H1 (cell line): ENCODE measurements at regions not wholly inside any gene's neighbourhood (a gene's known extent, or its start where the extent isn't known, plus 50 kb on each side); places are given as distances from the start of the nearest gene placed in this dataset.
A peak's percentile ranks its signal among the peaks of the same experiment; 100 is the strongest.

ENCODE experiments used
- CTCF ChIA-PET: fragments of 300-600 bp; sonication (Branson Sonifier 250); formaldehyde crosslinking; loops from one replicate; lab custom pipeline; 2021; ENCODE audit not compliant: partially characterized antibody; lab: Charles Lee
- POLR2A ChIA-PET: fragments of 300-600 bp; sonication (Branson Sonifier 250); formaldehyde crosslinking; loops from one replicate; lab custom pipeline; 2021; ENCODE audit warnings: inconsistent platforms; ENCODE audit not compliant: partially characterized antibody; lab: Charles Lee
- DNase-seq, 2 experiments: peaks; one replicate each; pipeline versions ENCODE4 v3.0.0 to v3.0.0-alpha.2; 2010 to 2022; ENCODE audit warnings: low spot score in 2 of 2, low read depth in 1 of 2, mixed read lengths in 1 of 2
- FAIRE-seq: peaks from 2 replicates; lab custom pipeline; 2011; peaks lifted over from hg19 to GRCh38; lab: Jason Lieb, UNC
- H2AFZ ChIP-seq: 2 replicates; pipeline ENCODE4 v1.8.1; 2012; ENCODE audit warnings: low read length, inconsistent platforms
- H2AK5ac ChIP-seq: 2 replicates; pipeline ENCODE4 v1.6.1; 2013; ENCODE audit warnings: low read depth, low read length
- H2BK120ac ChIP-seq: replicated peaks from 2 replicates; pipeline ENCODE3; 2013; ENCODE audit warnings: low read depth, low read length, inconsistent platforms
- H2BK12ac ChIP-seq: 2 replicates; pipeline ENCODE4 v1.6.1; 2013; ENCODE audit warnings: low read depth, low read length
- H2BK15ac ChIP-seq: 2 replicates; pipeline ENCODE4 v1.6.1; 2013; ENCODE audit warnings: low read length
- H2BK20ac ChIP-seq: 2 replicates; pipeline ENCODE4 v1.6.1; 2013; ENCODE audit warnings: low read length
- H2BK5ac ChIP-seq: 2 replicates; pipeline ENCODE4 v1.6.1; 2013; ENCODE audit warnings: low read depth, low read length
- H3K14ac ChIP-seq: 2 replicates; pipeline ENCODE4 v1.6.1; 2013; ENCODE audit warnings: inconsistent platforms; ENCODE audit not compliant: insufficient read length
- H3K18ac ChIP-seq: 2 replicates; pipeline ENCODE4 v1.6.1; 2013; ENCODE audit warnings: low read length; ENCODE audit errors: extremely low read depth
- H3K23ac ChIP-seq: 2 replicates; pipeline ENCODE4 v1.6.1; 2013; ENCODE audit warnings: inconsistent platforms; ENCODE audit not compliant: insufficient read length
- H3K23me2 ChIP-seq: 2 replicates; pipeline ENCODE4 v1.6.1; 2013; ENCODE audit warnings: low read depth, low read length
- H3K27ac ChIP-seq: 2 replicates; pipeline ENCODE4 v1.6.1; 2011; ENCODE audit warnings: low read depth, low read length, inconsistent platforms
- H3K27me3 ChIP-seq, 4 experiments: replicated peaks in 1 of 4; 1 replicate in 1 of 4; 2 replicates in 3 of 4; pipeline versions ENCODE4 v1.6.1 to v1.8.1; 2011 to 2013; ENCODE audit warnings: low read length in 3 of 4, mild to moderate bottlenecking in 3 of 4, inconsistent platforms in 2 of 4, mixed read lengths in 2 of 4, moderate library complexity in 1 of 4; ENCODE audit not compliant: control insufficient read depth in 3 of 4, insufficient read depth in 3 of 4; ENCODE audit errors: extremely low read depth in 1 of 4
- H3K36me3 ChIP-seq, 4 experiments: 2 replicates each; pipeline versions ENCODE4 v1.6.1 to v1.8.1; 2011 to 2013; ENCODE audit warnings: mild to moderate bottlenecking in 4 of 4, low read length in 3 of 4, moderate library complexity in 2 of 4, control low read depth in 1 of 4, inconsistent platforms in 1 of 4; ENCODE audit not compliant: insufficient read depth in 4 of 4, control insufficient read depth in 2 of 4
- H3K4ac ChIP-seq: replicated peaks from 2 replicates; pipeline ENCODE3; 2013; ENCODE audit warnings: low read length, low read depth, mixed read lengths, inconsistent platforms; ENCODE audit not compliant: insufficient read length
- H3K4me1 ChIP-seq, 4 experiments: replicated peaks in 1 of 4; 1 replicate in 1 of 4; 2 replicates in 3 of 4; pipeline versions ENCODE4 v1.6.1 to v1.8.1; 2011 to 2013; ENCODE audit warnings: low read length in 3 of 4, inconsistent platforms in 2 of 4, mixed read lengths in 1 of 4; ENCODE audit not compliant: insufficient read depth in 4 of 4, control insufficient read depth in 3 of 4
- H3K4me2 ChIP-seq, 2 experiments: 2 replicates each; pipeline versions ENCODE4 v1.6.1 to v1.8.1; 2011 to 2013; ENCODE audit warnings: low read depth in 2 of 2, low read length in 2 of 2, control low read depth in 1 of 2, inconsistent platforms in 1 of 2, mild to moderate bottlenecking in 1 of 2; ENCODE audit not compliant: insufficient read depth in 1 of 2
- H3K4me3 ChIP-seq, 4 experiments: fragments of 200-600, 300-600 bp in 1 of 4; sonication (generic), shearing (Covaris generic), sonication (Bioruptor Twin) in 1 of 4; 2 replicates each; pipeline versions ENCODE4 v1.5.1 to v1.8.1; 2011 to 2016; ENCODE audit warnings: low read length in 4 of 4, low read depth in 3 of 4, control low read depth in 2 of 4, inconsistent platforms in 2 of 4, mild to moderate bottlenecking in 2 of 4, mixed read lengths in 1 of 4, moderate library complexity in 1 of 4; ENCODE audit not compliant: insufficient read depth in 2 of 4; ENCODE audit errors: extremely low read depth in 1 of 4
- H3K56ac ChIP-seq: replicated peaks from 2 replicates; pipeline ENCODE3; 2013; ENCODE audit warnings: low read depth, mild to moderate bottlenecking, mixed read lengths, low read length, inconsistent platforms; ENCODE audit not compliant: insufficient read length
- H3K79me1 ChIP-seq: 2 replicates; pipeline ENCODE4 v1.6.1; 2013; ENCODE audit warnings: low read depth, low read length, control low read depth
- H3K79me2 ChIP-seq, 2 experiments: 2 replicates each; pipeline versions ENCODE4 v1.6.1 to v1.8.1; 2012 to 2013; ENCODE audit warnings: low read length in 2 of 2, mild to moderate bottlenecking in 2 of 2, inconsistent platforms in 1 of 2; ENCODE audit not compliant: insufficient read depth in 2 of 2, control insufficient read depth in 1 of 2
- H3K9ac ChIP-seq, 4 experiments: replicated peaks in 1 of 4; 1 replicate in 1 of 4; 2 replicates in 3 of 4; pipeline versions ENCODE4 v1.6.1 to v1.8.1; 2011 to 2013; ENCODE audit warnings: low read depth in 3 of 4, low read length in 3 of 4, control low read depth in 2 of 4, mild to moderate bottlenecking in 2 of 4, moderate library complexity in 2 of 4, inconsistent platforms in 1 of 4; ENCODE audit errors: extremely low read depth in 1 of 4
- H3K9me3 ChIP-seq, 2 experiments: 2 replicates each; pipeline versions ENCODE4 v1.6.1 to v1.8.1; 2012 to 2013; ENCODE audit warnings: mild to moderate bottlenecking in 2 of 2, moderate library complexity in 2 of 2, control low read depth in 1 of 2, inconsistent platforms in 1 of 2, low read depth in 1 of 2, low read length in 1 of 2, mixed read lengths in 1 of 2; ENCODE audit not compliant: insufficient read depth in 2 of 2
- H4K20me1 ChIP-seq, 2 experiments: replicated peaks in 1 of 2; 2 replicates each; pipeline versions ENCODE3 to v1.8.1; 2011 to 2013; ENCODE audit warnings: inconsistent platforms in 2 of 2, low read length in 2 of 2, mild to moderate bottlenecking in 1 of 2; ENCODE audit not compliant: insufficient read depth in 2 of 2, control insufficient read depth in 1 of 2
- H4K5ac ChIP-seq: 2 replicates; pipeline ENCODE4 v1.6.1; 2013; ENCODE audit warnings: low read length, low read depth, mixed read lengths, inconsistent platforms; ENCODE audit not compliant: insufficient read length
- H4K8ac ChIP-seq: 2 replicates; pipeline ENCODE4 v1.8.0; 2013; ENCODE audit warnings: mild to moderate bottlenecking, moderate library complexity, low read length, inconsistent platforms; ENCODE audit not compliant: insufficient read depth; ENCODE audit errors: extremely low read depth
- H4K91ac ChIP-seq: replicated peaks from 2 replicates; pipeline ENCODE3; 2013; ENCODE audit warnings: low read length, mixed read lengths, inconsistent platforms; ENCODE audit not compliant: insufficient read length
- ATF2 ChIP-seq: IDR thresholded peaks from 2 replicates; pipeline ENCODE4 v1.6.1; 2012; ENCODE audit warnings: low read length, inconsistent platforms
- CEBPB ChIP-seq: IDR thresholded peaks from 2 replicates; pipeline ENCODE4 v1.6.1; 2012; ENCODE audit warnings: low read depth, low read length
- EP300 ChIP-seq, 2 experiments: IDR thresholded peaks; 1 replicate in 1 of 2; 2 replicates in 1 of 2; pipeline ENCODE4 v1.6.1; 2011 to 2012; ENCODE audit warnings: low read depth in 2 of 2, low read length in 2 of 2, mild to moderate bottlenecking in 2 of 2, borderline replicate concordance in 1 of 2, inconsistent platforms in 1 of 2, moderate library complexity in 1 of 2
- HDAC2 ChIP-seq, 2 experiments: fragments of 300-600 bp in 1 of 2; sonication (generic) in 1 of 2; IDR thresholded peaks; 2 replicates each; pipeline ENCODE4 v1.6.1; 2011 to 2012; ENCODE audit warnings: low read depth in 2 of 2, low read length in 2 of 2, mild to moderate bottlenecking in 2 of 2, moderate library complexity in 2 of 2, borderline replicate concordance in 1 of 2, inconsistent platforms in 1 of 2
- NANOG ChIP-seq: IDR thresholded peaks from 2 replicates; pipeline ENCODE4 v1.6.1; 2011; ENCODE audit warnings: low read length, low read depth, mild to moderate bottlenecking, inconsistent platforms; ENCODE audit not compliant: insufficient read depth, poor library complexity, severe bottlenecking
- SP4 ChIP-seq: IDR thresholded peaks from 2 replicates; pipeline ENCODE4 v1.6.1; 2012; ENCODE audit warnings: low read length, inconsistent platforms
- TAF7 ChIP-seq: optimal IDR thresholded peaks from 2 replicates; pipeline ENCODE3; 2011; ENCODE audit warnings: low read depth, mild to moderate bottlenecking, inconsistent platforms, low read length, moderate library complexity, borderline replicate concordance
- TCF12 ChIP-seq: IDR thresholded peaks from 2 replicates; pipeline ENCODE4 v1.6.1; 2011; ENCODE audit warnings: low read depth, mild to moderate bottlenecking, low read length
- TEAD4 ChIP-seq: IDR thresholded peaks from 2 replicates; pipeline ENCODE4 v1.6.1; 2012; ENCODE audit warnings: low read depth, low read length, inconsistent platforms, mixed read lengths
- WGBS, 2 experiments: shearing (Covaris generic) in 1 of 2; methylation state at CpG; one replicate each; pipeline versions ENCODE4 v1.1.6 to v1.1.7; 2013 to 2015; ENCODE audit warnings: low lambda C conversion rate in 2 of 2, mixed read lengths in 2 of 2, inconsistent platforms in 1 of 2, low coverage in 1 of 2, missing lambda C conversion rate in 1 of 2; ENCODE audit not compliant: insufficient replicate concordance in 2 of 2, insufficient coverage in 1 of 2, insufficient read length in 1 of 2; ENCODE audit errors: extremely low coverage in 1 of 2, missing lambda C conversion rate in 1 of 2; 5-methylcytosine and 5-hydroxymethylcytosine counted together

GRCh38 chr5:68922172-68922987 lies 171.4 kb upstream of the SLC30A5 start:
- Histone ChIP-seq H3K18ac (peak overlapping the region; percentile 95), H3K4me2 (peak overlapping the region; percentile 32 to 38; a peak in 2 of 4 replicates), H3K27ac (peak overlapping the region; percentile 73; the same call in 1 of the 2 replicates), H3K14ac (no peak overlapping the region), H3K36me3 (peaks cover 0 to 22% (median 9%) of the 10 kb centered on the region in 4 experiments; a peak in 3 of 8 replicates), H3K4ac (no peak overlapping the region), H2AK5ac (no peak overlapping the region), H4K8ac (no peak overlapping the region), H2BK12ac (no peak overlapping the region), H3K9ac (no peak overlapping the region), H3K9me3 (peaks cover 26 to 33% of the 10 kb centered on the region in 2 experiments), H4K91ac (peak overlapping the region; percentile 78), H3K79me2 (no peaks in the 10 kb centered on the region), H3K79me1 (no peaks in the 10 kb centered on the region), H4K5ac (peak overlapping the region; percentile 24), H3K4me3 (peak overlapping the region in 2 of 4 experiments; percentile 14 to 38; a peak in 1 of 8 replicates), H3K23me2 (no peaks in the 10 kb centered on the region), H2BK5ac (peak overlapping the region; percentile 95; the same call in 1 of the 2 replicates), H2BK120ac (peak overlapping the region; percentile 100), H3K27me3 (no peaks in the 10 kb centered on the region), H3K4me1 (peaks cover 2 to 22% (median 11%) of the 10 kb centered on the region in 4 experiments), H2AFZ (no peak overlapping the region), H4K20me1 (no peaks in the 10 kb centered on the region), H3K56ac (no peak overlapping the region), H2BK20ac (no peak overlapping the region; the same call in 1 of the 2 replicates), H2BK15ac (no peak overlapping the region), H3K23ac (no peak overlapping the region)
- FAIRE-seq: peak; percentile 95
- CTCF ChIA-PET: no interaction called here
- POLR2A ChIA-PET: interaction anchor here (0.9 to 1.3 kb wide), 3 partner anchors 10 to 28 kb away, joined by 3 read pairs; no protein-coding TSS in a partner anchor
- peak in 1 of 2 experiments; percentile 41 for DNase-seq
- 19% methylated on average over 3 of the region's 3 CpGs; no CpG with 5 or more reads in 1 of the 2 experiments for WGBS, 2 experiments
- TF ChIP-seq EP300 (IDR thresholded peaks at IDR 0.05; ENCODE audit: borderline replicate concordance in 1 of 2, low read depth in 2 of 2, low read length in 2 of 2): peak in 1 of 2 experiments; percentile 83; a peak in 1 of 3 replicates
- TF ChIP-seq SP4: 0 out of 2 replicates have a peak, but pooled peaks have one; percentile 17
- TF ChIP-seq TCF12: peak; percentile 93
- peak; percentile 67; the same call in 1 of the 2 replicates for TF ChIP-seq TEAD4
- peak; percentile 78; the same call in 1 of the 2 replicates for TF ChIP-seq ATF2
- peak; percentile 82 to 88; a peak in 2 of 4 replicates for TF ChIP-seq HDAC2 (IDR thresholded peaks at IDR 0.05; ENCODE audit: borderline replicate concordance in 1 of 2, low read depth in 2 of 2, low read length in 2 of 2)
- TF ChIP-seq CEBPB: no peak
- TF ChIP-seq NANOG: peak; percentile 73
- TF ChIP-seq TAF7: peak; percentile 44
